DND-41 (cell line): ENCODE measurements at regions not wholly inside any gene's neighbourhood (a gene's known extent, or its start where the extent isn't known, plus 50 kb on each side); places are given as distances from the start of the nearest gene placed in this dataset.

Experiments used
- ATAC-seq: fragments of 200-7000 bp; cut with Tn5 transposase; 3 replicates; pipeline ENCODE4 v1.9.1; 2021; ENCODE audit warnings: low read depth; ENCODE audit not compliant: insufficient read depth
- DNase-seq: peaks from one replicate; pipeline ENCODE4 v3.0.0-alpha.2; 2020
- H2AFZ ChIP-seq: 2 replicates; pipeline ENCODE4 v1.6.0; 2012; ENCODE audit warnings: low read depth, low read length
- H3K27ac ChIP-seq: 2 replicates; pipeline ENCODE4 v1.5.1; 2012; ENCODE audit warnings: low read length, inconsistent platforms
- H3K27me3 ChIP-seq: fragments of 200-600 bp; sonication (generic); 2 replicates; pipeline ENCODE4 v1.6.0; 2012; ENCODE audit warnings: low read length, mild to moderate bottlenecking, inconsistent platforms; ENCODE audit not compliant: insufficient read depth, poor library complexity
- H3K36me3 ChIP-seq: 2 replicates; pipeline ENCODE4 v1.5.1; 2012; ENCODE audit warnings: low read length, inconsistent platforms; ENCODE audit not compliant: insufficient read depth
- H3K4me1 ChIP-seq: 2 replicates; pipeline ENCODE4 v1.5.1; 2012; ENCODE audit warnings: mild to moderate bottlenecking, low read length; ENCODE audit not compliant: insufficient read depth
- H3K4me2 ChIP-seq: 2 replicates; pipeline ENCODE4 v1.6.0; 2012; ENCODE audit warnings: mild to moderate bottlenecking, moderate library complexity, low read length, inconsistent platforms; ENCODE audit not compliant: insufficient read depth
- H3K4me3 ChIP-seq, 2 experiments: fragments of 200-600 bp in 1 of 2; shearing (Covaris generic) in 1 of 2; 2 replicates each; pipeline ENCODE4 v1.5.1; 2012 to 2016; ENCODE audit warnings: inconsistent platforms in 2 of 2, low read length in 2 of 2, mild to moderate bottlenecking in 2 of 2, low read depth in 1 of 2, moderate library complexity in 1 of 2
- H3K79me2 ChIP-seq: 2 replicates; pipeline ENCODE4 v1.6.0; 2012; ENCODE audit warnings: low read length, inconsistent platforms; ENCODE audit not compliant: insufficient read depth
- H3K9ac ChIP-seq: 2 replicates; pipeline ENCODE4 v1.6.0; 2012; ENCODE audit warnings: low read depth, mild to moderate bottlenecking, inconsistent platforms, low read length, moderate library complexity
- H3K9me3 ChIP-seq: 2 replicates; pipeline ENCODE4 v1.5.1; 2012; ENCODE audit warnings: low read length, moderate library complexity, mild to moderate bottlenecking, inconsistent platforms; ENCODE audit not compliant: insufficient read depth, severe bottlenecking
- H4K20me1 ChIP-seq: 2 replicates; pipeline ENCODE4 v1.6.0; 2012; ENCODE audit warnings: low read length; ENCODE audit not compliant: insufficient read depth
- CTCF ChIP-seq: IDR thresholded peaks from 2 replicates; pipeline ENCODE4 v1.5.1; 2012; ENCODE audit warnings: borderline replicate concordance, low read length, moderate library complexity, mild to moderate bottlenecking; ENCODE audit not compliant: poor library complexity, severe bottlenecking; ENCODE audit errors: extremely low read depth
- EZH2 ChIP-seq: IDR thresholded peaks from 3 replicates; pipeline ENCODE4 v1.6.1; 2012; ENCODE audit warnings: borderline replicate concordance, low read depth, mild to moderate bottlenecking, moderate library complexity, low read length, inconsistent platforms; ENCODE audit not compliant: severe bottlenecking

- TF ChIP-seq CTCF (no peak), EZH2 (no peak)
- no peaks in the 10 kb centered on the region for H4K20me1 ChIP-seq
- H3K4me3 ChIP-seq: no peak overlapping the region
- H3K9me3 ChIP-seq: no peaks in the 10 kb centered on the region
- no peaks in the 10 kb centered on the region for H3K36me3 ChIP-seq
- no peak overlapping the region for H3K9ac ChIP-seq
- H3K4me2 ChIP-seq: no peak overlapping the region
- H3K79me2 ChIP-seq: no peaks in the 10 kb centered on the region
- H2AFZ ChIP-seq: no peak overlapping the region
- ATAC-seq: no peak
- no peaks in the 10 kb centered on the region for H3K4me1 ChIP-seq
- H3K27ac ChIP-seq: no peak overlapping the region
- no peaks in the 10 kb centered on the region for H3K27me3 ChIP-seq
- no peak for DNase-seq
Observed at GRCh38 chr5:88089719-88090390, 178.8 kb downstream of the TMEM161B start.

- Histone ChIP-seq H4K20me1 (no peaks in the 10 kb centered on the region), H3K4me1 (no peaks in the 10 kb centered on the region), H2AFZ (no peak overlapping the region), H3K9ac (no peak overlapping the region), H3K27ac (no peak overlapping the region), H3K4me3 (no peak overlapping the region), H3K36me3 (no peaks in the 10 kb centered on the region), H3K27me3 (no peaks in the 10 kb centered on the region), H3K9me3 (no peaks in the 10 kb centered on the region), H3K79me2 (no peaks in the 10 kb centered on the region), H3K4me2 (no peak overlapping the region)
- ATAC-seq (no peak), DNase-seq (no peak)
- TF ChIP-seq EZH2 (no peak), CTCF (no peak)
Observed at GRCh38 chr5:88085462-88085861, 183.2 kb downstream of the TMEM161B start.

- H4K20me1 ChIP-seq: no peaks in the 10 kb centered on the region
- DNase-seq (no peak), ATAC-seq (no peak)
- H3K4me1 ChIP-seq: no peaks in the 10 kb centered on the region
- H2AFZ ChIP-seq: no peak overlapping the region
- no peak overlapping the region for H3K4me3 ChIP-seq
- H3K27me3 ChIP-seq: no peaks in the 10 kb centered on the region
- no peak for TF ChIP-seq EZH2
- TF ChIP-seq CTCF: no peak
- no peak overlapping the region for H3K4me2 ChIP-seq
- H3K9me3 ChIP-seq: no peaks in the 10 kb centered on the region
- no peak overlapping the region for H3K27ac ChIP-seq
- H3K79me2 ChIP-seq: no peaks in the 10 kb centered on the region
- no peaks in the 10 kb centered on the region for H3K36me3 ChIP-seq
- H3K9ac ChIP-seq: no peak overlapping the region
Observed at GRCh38 chr5:88081877-88082276, 186.8 kb downstream of the TMEM161B start.
